ENCODE measurements at regions not wholly inside any gene's neighbourhood (a gene's known extent, or its start where the extent isn't known, plus 50 kb on each side); places are given as distances from the start of the nearest gene placed in this dataset.

- Mint-ChIP-seq H3K9me3 (peaks cover 29% of the 10 kb centered on the region), H3K36me3 (peaks cover 12% of the 10 kb centered on the region), H3K27me3 (ENCODE audit: low read depth) (peaks cover 11% of the 10 kb centered on the region; the same call in 1 of the 2 replicates), H3K4me3 (peak overlapping the region; percentile 15; the same call in 1 of the 2 replicates), H3K27ac (no peak overlapping the region), H3K4me1 (peaks cover 6% of the 10 kb centered on the region)
- ATAC-seq: peak; percentile 98
- peak; percentile 90 for DNase-seq (ENCODE audit: low spot score)
- ChIA-PET CTCF (interaction anchor here (0.7 to 4.4 kb wide), 12 partner anchors 11 to 221 kb away, joined by 3 to 46 read pairs (median 4); no protein-coding TSS in a partner anchor), POLR2A (no interaction called here)
- TF ChIP-seq USF1 (CRISPR knock-in tag; IDR thresholded peaks at IDR 0.05): no peak
- TF ChIP-seq TCF7 (CRISPR knock-in tag; IDR thresholded peaks at IDR 0.05; ENCODE audit: low read depth): no peak
- TF ChIP-seq GABPB1 (CRISPR knock-in tag; IDR thresholded peaks at IDR 0.05): no peak
- TF ChIP-seq CDX4 (CRISPR knock-in tag; IDR thresholded peaks at IDR 0.05; ENCODE audit: borderline replicate concordance): no peak
- TF ChIP-seq CTCF (IDR thresholded peaks at IDR 0.05): peak; percentile 80
Measured at GRCh38 chr6:165884813-165885765, 222.0 kb upstream of the PDE10A start.

- ChIA-PET CTCF (interaction anchor here (0.5 to 4.4 kb wide), 7 partner anchors 35 to 222 kb away, joined by 3 to 46 read pairs (median 6); no protein-coding TSS in a partner anchor), POLR2A (no interaction called here)
- peaks cover 35% of the 10 kb centered on the region for H3K9me3 Mint-ChIP-seq
- DNase-seq (ENCODE audit: low spot score) (no peak), ATAC-seq (no peak)
- peaks cover 12% of the 10 kb centered on the region for H3K36me3 Mint-ChIP-seq
- H3K4me3 Mint-ChIP-seq: no peak overlapping the region
- H3K27me3 Mint-ChIP-seq (ENCODE audit: low read depth): peaks cover 11% of the 10 kb centered on the region; the same call in 1 of the 2 replicates
- peaks cover 6% of the 10 kb centered on the region for H3K4me1 Mint-ChIP-seq
- no peak overlapping the region for H3K27ac Mint-ChIP-seq
- no peak for TF ChIP-seq ZNF512 (CRISPR knock-in tag; IDR thresholded peaks at IDR 0.05; ENCODE audit: borderline replicate concordance)
- TF ChIP-seq RELA (CRISPR knock-in tag; IDR thresholded peaks at IDR 0.05; ENCODE audit: borderline replicate concordance): no peak
- no peak for TF ChIP-seq HMGA2 (CRISPR knock-in tag; IDR thresholded peaks at IDR 0.05)
- TF ChIP-seq ZNF121 (CRISPR knock-in tag; IDR thresholded peaks at IDR 0.05): no peak
- TF ChIP-seq MYBL2 (CRISPR knock-in tag; IDR thresholded peaks at IDR 0.05): no peak
- TF ChIP-seq FOXP1 (CRISPR knock-in tag; IDR thresholded peaks at IDR 0.05; ENCODE audit: borderline replicate concordance): no peak
- no peak for TF ChIP-seq CDX4 (CRISPR knock-in tag; IDR thresholded peaks at IDR 0.05; ENCODE audit: borderline replicate concordance)
- TF ChIP-seq USF1 (CRISPR knock-in tag; IDR thresholded peaks at IDR 0.05): no peak
- TF ChIP-seq OVOL2 (CRISPR knock-in tag; IDR thresholded peaks at IDR 0.05; ENCODE audit: borderline replicate concordance): no peak
- no peak for TF ChIP-seq ZMAT4 (CRISPR knock-in tag; IDR thresholded peaks at IDR 0.05)
- no peak for TF ChIP-seq ESRRA (CRISPR knock-in tag; IDR thresholded peaks at IDR 0.05; ENCODE audit: borderline replicate concordance)
- no peak for TF ChIP-seq ZNF423 (CRISPR knock-in tag; IDR thresholded peaks at IDR 0.05)
- TF ChIP-seq ZNF532 (CRISPR knock-in tag; IDR thresholded peaks at IDR 0.05; ENCODE audit: borderline replicate concordance): no peak
- no peak for TF ChIP-seq HMGXB4 (CRISPR knock-in tag; IDR thresholded peaks at IDR 0.05)
Measured at GRCh38 chr6:165883851-165884640, 221.0 kb upstream of the PDE10A start.
